ENCODE measurements at regions not wholly inside any gene's neighbourhood (a gene's known extent, or its start where the extent isn't known, plus 50 kb on each side); places are given as distances from the start of the nearest gene placed in this dataset.

DNA sequence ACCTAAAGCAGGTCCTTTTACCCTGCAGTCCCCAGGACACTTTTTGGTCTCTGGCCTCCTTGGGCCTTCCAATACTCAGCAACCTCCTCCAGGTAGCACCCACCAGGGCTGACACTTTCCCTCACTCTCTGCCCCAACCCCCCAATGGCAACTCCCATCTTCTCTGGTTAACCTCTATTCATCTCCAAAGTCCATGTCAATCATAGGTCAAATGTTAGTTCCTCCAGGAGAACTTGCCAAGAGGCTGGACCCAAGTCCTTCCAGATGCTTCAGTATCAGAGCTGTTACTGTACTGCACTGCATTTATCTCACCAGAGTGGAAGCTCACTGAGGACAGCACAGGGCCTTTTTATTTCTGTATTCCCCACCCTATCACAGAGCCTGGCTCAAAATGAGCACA is 295.0 kb upstream of the KLF14 start:
- TF ChIP-seq, protein P1, sequence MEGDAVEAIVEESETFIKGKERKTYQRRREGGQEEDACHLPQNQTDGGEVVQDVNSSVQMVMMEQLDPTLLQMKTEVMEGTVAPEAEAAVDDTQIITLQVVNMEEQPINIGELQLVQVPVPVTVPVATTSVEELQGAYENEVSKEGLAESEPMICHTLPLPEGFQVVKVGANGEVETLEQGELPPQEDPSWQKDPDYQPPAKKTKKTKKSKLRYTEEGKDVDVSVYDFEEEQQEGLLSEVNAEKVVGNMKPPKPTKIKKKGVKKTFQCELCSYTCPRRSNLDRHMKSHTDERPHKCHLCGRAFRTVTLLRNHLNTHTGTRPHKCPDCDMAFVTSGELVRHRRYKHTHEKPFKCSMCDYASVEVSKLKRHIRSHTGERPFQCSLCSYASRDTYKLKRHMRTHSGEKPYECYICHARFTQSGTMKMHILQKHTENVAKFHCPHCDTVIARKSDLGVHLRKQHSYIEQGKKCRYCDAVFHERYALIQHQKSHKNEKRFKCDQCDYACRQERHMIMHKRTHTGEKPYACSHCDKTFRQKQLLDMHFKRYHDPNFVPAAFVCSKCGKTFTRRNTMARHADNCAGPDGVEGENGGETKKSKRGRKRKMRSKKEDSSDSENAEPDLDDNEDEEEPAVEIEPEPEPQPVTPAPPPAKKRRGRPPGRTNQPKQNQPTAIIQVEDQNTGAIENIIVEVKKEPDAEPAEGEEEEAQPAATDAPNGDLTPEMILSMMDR (IDR thresholded peaks at IDR 0.05) = no peak
- no peak for TF ChIP-seq POLR2A (IDR thresholded peaks at IDR 0.05)

Measured in Peyer's patch (tissue), 4 donors.